HG03354 (cell line): ENCODE measurements at regions not wholly inside any gene's neighbourhood (a gene's known extent, or its start where the extent isn't known, plus 50 kb on each side); places are given as distances from the start of the nearest gene placed in this dataset.

Source experiments
- ATAC-seq: cut with Tn5 transposase; IDR thresholded peaks from one replicate; pipeline ENCODE4 v1.9.1; 2021; ENCODE audit warnings: mild to moderate bottlenecking; ENCODE audit not compliant: unreplicated experiment, poor library complexity, severe bottlenecking

- ATAC-seq = no peak
These were observed 170.4 kb upstream of the UBL3 start for GRCh38 chr13:30020726-30021312.

GRCh38 chr13:30019648-30020626 lies 169.5 kb upstream of the UBL3 start:
- no peak for ATAC-seq

- no peak for ATAC-seq
These were observed 167.5 kb upstream of the UBL3 start for GRCh38 chr13:30017880-30018279.

- no peak for ATAC-seq
These were observed 166.0 kb upstream of the UBL3 start for GRCh38 chr13:30016398-30016797.

- no peak for ATAC-seq
These were observed 159.0 kb upstream of the UBL3 start for GRCh38 chr13:30009411-30009810.

GRCh38 chr13:30006246-30006645 lies 155.8 kb upstream of the UBL3 start:
- no peak for ATAC-seq

- no peak for ATAC-seq
These were observed 153.8 kb upstream of the UBL3 start for GRCh38 chr13:30004204-30004603.

GRCh38 chr13:30002577-30002976 lies 152.2 kb upstream of the UBL3 start:
- no peak for ATAC-seq

GRCh38 chr13:30000370-30000765 lies 150.0 kb upstream of the UBL3 start:
- no peak for ATAC-seq

GRCh38 chr13:29999492-30000369 lies 149.3 kb upstream of the UBL3 start:
- no peak for ATAC-seq

- no peak for ATAC-seq
These were observed 145.9 kb upstream of the UBL3 start for GRCh38 chr13:29996316-29996715.

- no peak for ATAC-seq
These were observed 144.6 kb upstream of the UBL3 start for GRCh38 chr13:29994911-29995595.

- no peak for ATAC-seq
These were observed 143.5 kb upstream of the UBL3 start for GRCh38 chr13:29993716-29994488.

- no peak for ATAC-seq
These were observed 142.8 kb upstream of the UBL3 start for GRCh38 chr13:29993196-29993595.

- ATAC-seq = no peak
These were observed 140.9 kb upstream of the UBL3 start for GRCh38 chr13:29991343-29991742.

GRCh38 chr13:29987340-29987739 lies 136.9 kb upstream of the UBL3 start:
- ATAC-seq = no peak

- no peak for ATAC-seq
These were observed 129.9 kb upstream of the UBL3 start for GRCh38 chr13:29980339-29980738.

- no peak for ATAC-seq
These were observed 127.8 kb upstream of the UBL3 start for GRCh38 chr13:29978211-29978610.
